NB4 (cell line): ENCODE measurements at regions not wholly inside any gene's neighbourhood (a gene's known extent, or its start where the extent isn't known, plus 50 kb on each side); places are given as distances from the start of the nearest gene placed in this dataset.

ENCODE experiments used
- DNase-seq: peaks from one replicate; pipeline ENCODE4 v3.0.0; 2010; ENCODE audit warnings: low read depth
- H3K4me3 ChIP-seq: one replicate; pipeline ENCODE4 v1.5.1; 2011; ENCODE audit warnings: mild to moderate bottlenecking, low read depth, low read length, moderate library complexity
- MYC ChIP-seq: IDR thresholded peaks from 2 replicates; pipeline ENCODE4 v1.6.1; 2011; ENCODE audit warnings: low read depth, low read length
- POLR2A ChIP-seq: IDR thresholded peaks from 2 replicates; pipeline ENCODE4 v1.6.1; 2011; ENCODE audit warnings: mild to moderate bottlenecking; ENCODE audit not compliant: insufficient read length; ENCODE audit errors: extremely low read depth
- TF ChIP-seq, protein P1 (sequence below): IDR thresholded peaks from one replicate; pipeline ENCODE4 v1.5.1; 2012; ENCODE audit warnings: low read depth, low read length
- TF ChIP-seq, protein P2 (sequence below): IDR thresholded peaks from 2 replicates; pipeline ENCODE4 v1.6.1; 2011; ENCODE audit warnings: low read depth, low read length

GRCh38 chr4:110821186-110821585 is 198.3 kb upstream of the PITX2 start:
- H3K4me3 ChIP-seq = no peak overlapping the region
- DNase-seq = no peak
- TF ChIP-seq, protein P1, sequence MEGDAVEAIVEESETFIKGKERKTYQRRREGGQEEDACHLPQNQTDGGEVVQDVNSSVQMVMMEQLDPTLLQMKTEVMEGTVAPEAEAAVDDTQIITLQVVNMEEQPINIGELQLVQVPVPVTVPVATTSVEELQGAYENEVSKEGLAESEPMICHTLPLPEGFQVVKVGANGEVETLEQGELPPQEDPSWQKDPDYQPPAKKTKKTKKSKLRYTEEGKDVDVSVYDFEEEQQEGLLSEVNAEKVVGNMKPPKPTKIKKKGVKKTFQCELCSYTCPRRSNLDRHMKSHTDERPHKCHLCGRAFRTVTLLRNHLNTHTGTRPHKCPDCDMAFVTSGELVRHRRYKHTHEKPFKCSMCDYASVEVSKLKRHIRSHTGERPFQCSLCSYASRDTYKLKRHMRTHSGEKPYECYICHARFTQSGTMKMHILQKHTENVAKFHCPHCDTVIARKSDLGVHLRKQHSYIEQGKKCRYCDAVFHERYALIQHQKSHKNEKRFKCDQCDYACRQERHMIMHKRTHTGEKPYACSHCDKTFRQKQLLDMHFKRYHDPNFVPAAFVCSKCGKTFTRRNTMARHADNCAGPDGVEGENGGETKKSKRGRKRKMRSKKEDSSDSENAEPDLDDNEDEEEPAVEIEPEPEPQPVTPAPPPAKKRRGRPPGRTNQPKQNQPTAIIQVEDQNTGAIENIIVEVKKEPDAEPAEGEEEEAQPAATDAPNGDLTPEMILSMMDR = no peak
- no peak for TF ChIP-seq MYC
- TF ChIP-seq, protein P2, sequence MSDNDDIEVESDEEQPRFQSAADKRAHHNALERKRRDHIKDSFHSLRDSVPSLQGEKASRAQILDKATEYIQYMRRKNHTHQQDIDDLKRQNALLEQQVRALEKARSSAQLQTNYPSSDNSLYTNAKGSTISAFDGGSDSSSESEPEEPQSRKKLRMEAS = no peak
- TF ChIP-seq POLR2A = no peak

GRCh38 chr4:110823251-110823650 is 200.4 kb upstream of the PITX2 start:
- H3K4me3 ChIP-seq = no peak overlapping the region
- DNase-seq = peak; percentile 56
- TF ChIP-seq, protein P1 = no peak
- TF ChIP-seq POLR2A = no peak
- no peak for TF ChIP-seq MYC
- TF ChIP-seq, protein P2 = no peak

DNA sequence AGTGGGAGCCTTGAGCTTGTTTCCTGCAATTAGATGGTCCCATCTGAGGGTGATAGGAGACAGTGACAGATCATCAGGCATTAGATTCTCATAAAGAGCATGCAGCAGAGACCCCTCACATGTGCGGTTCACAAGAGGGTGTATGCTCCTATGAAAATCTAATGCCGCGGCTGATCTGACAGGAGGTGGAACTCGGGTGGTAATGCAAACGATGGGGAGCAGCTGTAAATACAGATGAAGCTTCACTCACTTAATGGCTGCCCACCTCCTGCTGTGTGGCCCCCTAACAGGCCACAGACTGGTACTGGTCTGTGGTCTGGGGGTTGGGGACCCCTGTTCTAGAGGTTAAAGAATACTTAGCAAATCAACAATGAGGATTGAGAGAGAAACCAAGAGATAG is 201.5 kb upstream of the PITX2 start:
- H3K4me3 ChIP-seq = no peak overlapping the region
- TF ChIP-seq, protein P2 = no peak
- TF ChIP-seq, protein P1 = no peak
- no peak for DNase-seq

DNA sequence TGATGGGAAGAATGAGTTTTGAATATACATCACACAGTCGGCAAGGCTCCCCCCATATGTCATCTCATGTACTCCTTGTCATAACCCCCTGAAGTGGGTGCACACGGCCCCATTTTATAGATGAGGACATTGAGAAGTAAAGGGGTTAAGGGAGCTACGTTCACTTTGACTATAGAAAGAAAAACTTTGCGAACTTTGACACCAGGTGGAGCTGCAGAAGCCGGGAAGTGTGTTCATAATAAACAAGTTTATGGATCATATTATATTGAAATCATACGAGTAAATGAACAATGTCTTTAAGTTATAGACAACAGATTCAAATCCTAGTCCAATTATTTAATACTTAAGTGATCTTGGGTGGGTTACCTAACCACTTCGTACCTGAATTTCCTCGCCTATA is 203.8 kb upstream of the PITX2 start:
- no peak overlapping the region for H3K4me3 ChIP-seq
- DNase-seq = no peak
- TF ChIP-seq MYC (no peak), POLR2A (no peak)
- TF ChIP-seq, protein P1 = no peak
- TF ChIP-seq, protein P2 = no peak

DNA sequence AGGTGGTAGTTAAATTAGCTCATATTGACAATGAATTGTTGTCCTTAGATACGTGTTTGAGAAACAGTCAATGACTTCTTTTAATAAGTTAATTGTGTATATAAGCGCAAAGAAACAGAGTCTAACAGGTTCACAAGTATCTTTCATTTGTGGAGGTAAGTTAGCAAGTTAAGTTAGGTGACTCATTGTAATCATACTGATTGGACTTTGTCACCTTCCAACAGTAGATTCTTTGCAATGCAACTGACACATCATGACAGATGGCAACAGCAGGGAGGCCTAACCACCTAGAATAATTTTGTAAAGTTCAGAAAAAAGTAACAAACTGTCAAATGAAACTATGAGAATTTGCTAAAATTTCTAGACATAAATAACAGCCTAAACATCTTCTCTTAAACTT is 207.6 kb upstream of the PITX2 start:
- no peak overlapping the region for H3K4me3 ChIP-seq
- TF ChIP-seq MYC = no peak
- TF ChIP-seq, protein P1 = no peak
- no peak for TF ChIP-seq POLR2A
- DNase-seq = no peak

DNA sequence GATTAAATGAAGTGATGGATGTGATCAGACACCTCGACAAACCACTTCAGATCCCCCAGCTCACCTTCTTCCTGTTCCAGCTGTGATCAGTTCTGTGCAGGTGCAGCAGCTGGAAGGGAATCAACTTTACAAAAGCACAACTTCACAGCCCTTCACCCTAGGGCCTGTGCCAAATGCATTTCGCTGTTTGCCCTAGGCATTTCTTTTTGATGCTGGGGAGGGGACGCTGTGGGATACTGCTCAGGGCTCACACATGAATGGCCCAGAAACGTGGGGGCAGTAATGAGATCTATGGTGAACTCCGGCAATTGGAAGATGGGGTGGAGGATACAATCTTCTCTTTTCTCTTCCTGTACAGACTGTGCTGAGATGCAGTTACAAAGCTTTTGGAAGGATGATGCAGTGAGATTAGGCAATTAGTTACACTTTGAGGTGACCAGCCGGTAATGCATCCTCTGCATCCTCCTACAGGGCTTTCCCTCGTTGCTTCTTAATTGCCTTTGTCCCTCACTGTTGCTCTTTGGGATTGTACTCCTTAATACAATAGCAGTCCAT is 215.1 kb upstream of the PITX2 start:
- no peak for DNase-seq
- TF ChIP-seq POLR2A = no peak
- TF ChIP-seq MYC = no peak
- TF ChIP-seq, protein P1 = no peak
- TF ChIP-seq, protein P2 = no peak
- no peak overlapping the region for H3K4me3 ChIP-seq
